KMS-11 (cell line): ENCODE measurements at regions not wholly inside any gene's neighbourhood (a gene's known extent, or its start where the extent isn't known, plus 50 kb on each side); places are given as distances from the start of the nearest gene placed in this dataset.

Source experiments
- H2AFZ ChIP-seq: fragments of 200-600 bp; sonication (generic); 2 replicates; pipeline ENCODE4 v1.6.1; 2016; ENCODE audit warnings: antibody characterized with exemption, mixed run types, low read depth
- H3K27ac ChIP-seq: fragments of 200-600 bp; sonication (generic); 2 replicates; pipeline ENCODE4 v1.6.1; 2016; ENCODE audit warnings: mild to moderate bottlenecking, mixed run types
- H3K27me3 ChIP-seq: fragments of 200-600 bp; sonication (generic); 2 replicates; pipeline ENCODE4 v1.6.1; 2017; ENCODE audit warnings: mild to moderate bottlenecking, low read depth, mixed run types, moderate library complexity; ENCODE audit not compliant: insufficient read depth
- H3K36me3 ChIP-seq: fragments of 200-600 bp; sonication (generic); 2 replicates; pipeline ENCODE4 v1.6.1; 2017; ENCODE audit warnings: mild to moderate bottlenecking, mixed run types; ENCODE audit not compliant: insufficient read depth
- H3K4me1 ChIP-seq: fragments of 200-600 bp; sonication (generic); 2 replicates; pipeline ENCODE4 v1.6.1; 2016; ENCODE audit warnings: mild to moderate bottlenecking, low read depth, mixed run types; ENCODE audit not compliant: poor library complexity, severe bottlenecking
- H3K4me2 ChIP-seq: fragments of 200-600 bp; sonication (generic); 2 replicates; pipeline ENCODE4 v1.7.0; 2016; ENCODE audit warnings: mild to moderate bottlenecking, mixed run types
- H3K4me3 ChIP-seq: fragments of 200-600 bp; sonication (generic); IDR thresholded peaks from 2 replicates; pipeline ENCODE4 v1.6.1; 2017; ENCODE audit warnings: low read depth, low read length, mixed read lengths; ENCODE audit not compliant: insufficient read depth
- H3K79me2 ChIP-seq: fragments of 200-600 bp; sonication (generic); 2 replicates; pipeline ENCODE4 v1.6.1; 2016; ENCODE audit warnings: low read depth, mixed run types; ENCODE audit not compliant: insufficient read depth
- H3K9ac ChIP-seq: fragments of 200-600 bp; sonication (generic); 2 replicates; pipeline ENCODE4 v1.6.1; 2016; ENCODE audit warnings: mild to moderate bottlenecking, mixed run types
- H4K20me1 ChIP-seq: fragments of 200-600 bp; sonication (generic); 2 replicates; pipeline ENCODE4 v1.6.1; 2016; ENCODE audit warnings: mild to moderate bottlenecking, mixed run types; ENCODE audit not compliant: insufficient read depth
- CTCF ChIP-seq: fragments of 200-600 bp; sonication (generic); conservative IDR thresholded peaks from 2 replicates; pipeline ENCODE4 v1.6.1; 2017; ENCODE audit warnings: low read depth, mild to moderate bottlenecking, antibody characterized with exemption, low read length, moderate library complexity, mixed read lengths

- Histone ChIP-seq H3K4me2 (no peak overlapping the region), H3K27me3 (no peaks in the 10 kb centered on the region), H2AFZ (no peak overlapping the region), H4K20me1 (no peaks in the 10 kb centered on the region), H3K36me3 (no peaks in the 10 kb centered on the region), H3K79me2 (no peaks in the 10 kb centered on the region), H3K9ac (no peak overlapping the region), H3K4me1 (no peaks in the 10 kb centered on the region), H3K27ac (no peak overlapping the region), H3K4me3 (no peak overlapping the region)
- TF ChIP-seq CTCF, result no peak
Measured at GRCh38 chr19:32246006-32246405, 99.4 kb upstream of the ZNF507 start.

GRCh38 chr19:32251634-32252332, 93.6 kb upstream of the ZNF507 start:
- H4K20me1 ChIP-seq, result no peaks in the 10 kb centered on the region
- no peak overlapping the region for H3K9ac ChIP-seq
- no peaks in the 10 kb centered on the region for H3K79me2 ChIP-seq
- H2AFZ ChIP-seq, result no peak overlapping the region
- H3K27ac ChIP-seq, result no peak overlapping the region
- no peak for TF ChIP-seq CTCF
- H3K36me3 ChIP-seq, result no peaks in the 10 kb centered on the region
- H3K27me3 ChIP-seq, result no peaks in the 10 kb centered on the region
- no peak overlapping the region for H3K4me2 ChIP-seq
- H3K4me3 ChIP-seq, result no peak overlapping the region
- H3K4me1 ChIP-seq, result no peaks in the 10 kb centered on the region

- Histone ChIP-seq H3K9ac (no peak overlapping the region), H2AFZ (no peak overlapping the region), H3K4me1 (no peaks in the 10 kb centered on the region), H3K4me3 (no peak overlapping the region), H3K27ac (no peak overlapping the region), H3K36me3 (no peaks in the 10 kb centered on the region), H3K27me3 (no peaks in the 10 kb centered on the region), H4K20me1 (no peaks in the 10 kb centered on the region), H3K4me2 (no peak overlapping the region), H3K79me2 (no peaks in the 10 kb centered on the region)
- TF ChIP-seq CTCF, result no peak
Measured at GRCh38 chr19:32252333-32252669, 93.1 kb upstream of the ZNF507 start.

GRCh38 chr19:32253683-32254508, 91.5 kb upstream of the ZNF507 start:
- no peaks in the 10 kb centered on the region for H3K27me3 ChIP-seq
- H3K4me3 ChIP-seq, result no peak overlapping the region
- H3K4me1 ChIP-seq, result no peaks in the 10 kb centered on the region
- no peaks in the 10 kb centered on the region for H4K20me1 ChIP-seq
- H3K4me2 ChIP-seq, result no peak overlapping the region
- H3K9ac ChIP-seq, result no peak overlapping the region
- no peak overlapping the region for H2AFZ ChIP-seq
- no peak for TF ChIP-seq CTCF
- no peaks in the 10 kb centered on the region for H3K79me2 ChIP-seq
- no peaks in the 10 kb centered on the region for H3K36me3 ChIP-seq
- H3K27ac ChIP-seq, result no peak overlapping the region
